Neural cell (in vitro differentiated cells): ENCODE measurements at regions not wholly inside any gene's neighbourhood (a gene's known extent, or its start where the extent isn't known, plus 50 kb on each side); places are given as distances from the start of the nearest gene placed in this dataset.

Experiments used
- EP300 ChIP-seq: fragments of 450-650 bp; conservative IDR thresholded peaks from 2 replicates; pipeline ENCODE4 v1.6.1; 2014; ENCODE audit warnings: antibody characterized with exemption, mild to moderate bottlenecking, moderate library complexity; ENCODE audit not compliant: poor library complexity, severe bottlenecking
- EZH2 ChIP-seq: fragments of 200-600, 300-800 bp; shearing (Covaris generic), sonication (generic); IDR thresholded peaks from 2 replicates; pipeline ENCODE4 v1.6.1; 2014; ENCODE audit warnings: antibody characterized with exemption, low read length, borderline replicate concordance, mild to moderate bottlenecking; ENCODE audit not compliant: insufficient read depth, poor library complexity, severe bottlenecking
- MXI1 ChIP-seq: fragments of 450-650 bp; conservative IDR thresholded peaks from 2 replicates; pipeline ENCODE4 v1.6.1; 2014; ENCODE audit warnings: antibody characterized with exemption, mild to moderate bottlenecking; ENCODE audit not compliant: poor library complexity, severe bottlenecking
- POLR2AphosphoS5 ChIP-seq: IDR thresholded peaks from 2 replicates; pipeline ENCODE4 v1.6.1; 2012
- RAD21 ChIP-seq: fragments of 450-650 bp; conservative IDR thresholded peaks from 2 replicates; pipeline ENCODE4 v1.6.1; 2014; ENCODE audit warnings: antibody characterized with exemption, mild to moderate bottlenecking, moderate library complexity
- SMC3 ChIP-seq: fragments of 450-650 bp; conservative IDR thresholded peaks from 2 replicates; pipeline ENCODE4 v1.6.1; 2014; ENCODE audit warnings: antibody characterized with exemption, mild to moderate bottlenecking, moderate library complexity; ENCODE audit not compliant: poor library complexity
- TAF1 ChIP-seq: IDR thresholded peaks from 2 replicates; pipeline ENCODE4 v1.6.1; 2012; ENCODE audit warnings: low read depth
- TF ChIP-seq, protein P1 (sequence below): fragments of 450-650 bp; IDR thresholded peaks from 2 replicates; pipeline ENCODE4 v1.5.1; 2014; ENCODE audit warnings: antibody characterized with exemption, mild to moderate bottlenecking, moderate library complexity; ENCODE audit not compliant: poor library complexity, severe bottlenecking

DNA sequence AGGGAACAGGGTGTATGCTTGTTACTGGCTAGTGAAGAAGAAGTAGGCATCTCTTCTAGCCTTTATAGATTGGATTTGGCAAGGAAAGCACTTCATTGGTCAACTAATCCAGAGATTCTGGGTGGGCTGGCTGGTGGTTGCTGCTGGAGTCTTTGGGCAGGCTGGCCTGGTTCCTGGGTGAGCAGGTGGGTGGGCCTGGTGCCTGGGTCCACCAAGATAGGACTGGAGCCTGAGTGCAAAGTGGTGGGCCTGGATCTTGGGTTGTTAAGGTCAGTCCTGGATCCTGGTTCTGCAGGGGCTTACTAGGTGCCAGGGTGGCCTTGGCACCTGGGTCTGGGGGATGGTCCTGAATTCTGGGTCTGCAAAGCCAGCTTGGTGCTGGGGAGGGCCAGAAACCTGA, 482.4 kb upstream of the GHITM start:
- TF ChIP-seq, protein P1, sequence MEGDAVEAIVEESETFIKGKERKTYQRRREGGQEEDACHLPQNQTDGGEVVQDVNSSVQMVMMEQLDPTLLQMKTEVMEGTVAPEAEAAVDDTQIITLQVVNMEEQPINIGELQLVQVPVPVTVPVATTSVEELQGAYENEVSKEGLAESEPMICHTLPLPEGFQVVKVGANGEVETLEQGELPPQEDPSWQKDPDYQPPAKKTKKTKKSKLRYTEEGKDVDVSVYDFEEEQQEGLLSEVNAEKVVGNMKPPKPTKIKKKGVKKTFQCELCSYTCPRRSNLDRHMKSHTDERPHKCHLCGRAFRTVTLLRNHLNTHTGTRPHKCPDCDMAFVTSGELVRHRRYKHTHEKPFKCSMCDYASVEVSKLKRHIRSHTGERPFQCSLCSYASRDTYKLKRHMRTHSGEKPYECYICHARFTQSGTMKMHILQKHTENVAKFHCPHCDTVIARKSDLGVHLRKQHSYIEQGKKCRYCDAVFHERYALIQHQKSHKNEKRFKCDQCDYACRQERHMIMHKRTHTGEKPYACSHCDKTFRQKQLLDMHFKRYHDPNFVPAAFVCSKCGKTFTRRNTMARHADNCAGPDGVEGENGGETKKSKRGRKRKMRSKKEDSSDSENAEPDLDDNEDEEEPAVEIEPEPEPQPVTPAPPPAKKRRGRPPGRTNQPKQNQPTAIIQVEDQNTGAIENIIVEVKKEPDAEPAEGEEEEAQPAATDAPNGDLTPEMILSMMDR: no peak
- TF ChIP-seq SMC3 (no peak), EP300 (no peak), TAF1 (no peak), EZH2 (no peak), POLR2AphosphoS5 (no peak), MXI1 (no peak), RAD21 (no peak)
